Progenitor cell of endocrine pancreas (in vitro differentiated cells): ENCODE measurements at regions not wholly inside any gene's neighbourhood (a gene's known extent, or its start where the extent isn't known, plus 50 kb on each side); places are given as distances from the start of the nearest gene placed in this dataset.

Experiments
- DNase-seq: peaks from one replicate; pipeline ENCODE4 v3.0.0; 2021; ENCODE audit warnings: low spot score; ENCODE audit not compliant: unreplicated experiment
- H3K27ac Mint-ChIP-seq: 2 replicates; pipeline ENCODE4 v1.8.0; 2021; ENCODE audit warnings: mild to moderate bottlenecking, moderate library complexity, mixed read lengths
- H3K27me3 Mint-ChIP-seq: 2 replicates; pipeline ENCODE4 v1.8.0; 2021; ENCODE audit warnings: mixed read lengths
- H3K36me3 Mint-ChIP-seq: 2 replicates; pipeline ENCODE4 v1.8.0; 2022; ENCODE audit warnings: mixed read lengths; ENCODE audit not compliant: insufficient read depth
- H3K4me1 Mint-ChIP-seq: 2 replicates; pipeline ENCODE4 v1.8.0; 2021; ENCODE audit warnings: low read depth, mixed read lengths
- H3K4me3 Mint-ChIP-seq: 2 replicates; pipeline ENCODE4 v1.8.0; 2021; ENCODE audit warnings: low read depth, mild to moderate bottlenecking, moderate library complexity, mixed read lengths
- H3K9me3 Mint-ChIP-seq: 2 replicates; pipeline ENCODE4 v1.8.0; 2021; ENCODE audit warnings: low read depth, mixed read lengths
- CTCF ChIP-seq: fragments of 200-600 bp; sonication (generic); IDR thresholded peaks from one replicate; pipeline ENCODE4 v1.5.0; 2021; ENCODE audit warnings: antibody characterized with exemption, mild to moderate bottlenecking; ENCODE audit not compliant: unreplicated experiment

GRCh38 chr15:97045666-97046421 lies 715.3 kb downstream of the NR2F2 start:
- Mint-ChIP-seq H3K9me3 (peaks cover 7% of the 10 kb centered on the region), H3K27ac (no peak overlapping the region), H3K36me3 (peaks cover 2% of the 10 kb centered on the region), H3K27me3 (no peaks in the 10 kb centered on the region), H3K4me3 (no peak overlapping the region), H3K4me1 (peaks cover 5% of the 10 kb centered on the region)
- no peak for DNase-seq
- no peak for TF ChIP-seq CTCF

GRCh38 chr15:97052513-97052912 lies 722.0 kb downstream of the NR2F2 start:
- no peak for TF ChIP-seq CTCF
- Mint-ChIP-seq H3K4me3 (no peak overlapping the region), H3K27ac (no peak overlapping the region), H3K27me3 (no peaks in the 10 kb centered on the region), H3K9me3 (peaks cover 3% of the 10 kb centered on the region), H3K4me1 (peaks cover 3% of the 10 kb centered on the region), H3K36me3 (peaks cover 2% of the 10 kb centered on the region)
- no peak for DNase-seq

GRCh38 chr15:97053635-97054034 lies 723.1 kb downstream of the NR2F2 start:
- Mint-ChIP-seq H3K9me3 (peaks cover 3% of the 10 kb centered on the region), H3K36me3 (peaks cover 2% of the 10 kb centered on the region), H3K4me1 (peaks cover 3% of the 10 kb centered on the region), H3K4me3 (no peak overlapping the region), H3K27me3 (no peaks in the 10 kb centered on the region), H3K27ac (no peak overlapping the region)
- DNase-seq: no peak
- TF ChIP-seq CTCF: no peak

GRCh38 chr15:97057503-97057902 lies 727.0 kb downstream of the NR2F2 start:
- TF ChIP-seq CTCF: no peak
- peaks cover 11% of the 10 kb centered on the region for H3K27me3 Mint-ChIP-seq
- H3K27ac Mint-ChIP-seq: no peak overlapping the region
- H3K4me3 Mint-ChIP-seq: no peak overlapping the region
- H3K36me3 Mint-ChIP-seq: no peaks in the 10 kb centered on the region
- H3K9me3 Mint-ChIP-seq: no peaks in the 10 kb centered on the region
- H3K4me1 Mint-ChIP-seq: peaks cover 5% of the 10 kb centered on the region
- DNase-seq: no peak

GRCh38 chr15:97059281-97059680 lies 728.8 kb downstream of the NR2F2 start:
- peaks cover 5% of the 10 kb centered on the region for H3K4me1 Mint-ChIP-seq
- no peak for DNase-seq
- TF ChIP-seq CTCF: no peak
- H3K27ac Mint-ChIP-seq: peak overlapping the region; percentile 36
- peaks cover 11% of the 10 kb centered on the region for H3K27me3 Mint-ChIP-seq
- no peaks in the 10 kb centered on the region for H3K36me3 Mint-ChIP-seq
- H3K9me3 Mint-ChIP-seq: no peaks in the 10 kb centered on the region
- no peak overlapping the region for H3K4me3 Mint-ChIP-seq
